Stimulated activated naive CD8-positive, alpha-beta T cell treated with anti-CD3 and anti-CD28 coated beads, Interleukin-15, Interleukin-2, amounts not matched to agents 100 ng/mL and 50 ng/mL, for 24 hours (primary cell): ENCODE measurements at regions not wholly inside any gene's neighbourhood (a gene's known extent, or its start where the extent isn't known, plus 50 kb on each side); places are given as distances from the start of the nearest gene placed in this dataset.

Experiments used
- H3K27ac Mint-ChIP-seq: one replicate; pipeline ENCODE4 v1.8.0; 2021; ENCODE audit warnings: mild to moderate bottlenecking, mixed read lengths
- H3K27me3 Mint-ChIP-seq: one replicate; pipeline ENCODE4 v1.8.0; 2021; ENCODE audit warnings: mixed read lengths
- H3K36me3 Mint-ChIP-seq: one replicate; pipeline ENCODE4 v1.8.0; 2021; ENCODE audit warnings: low read depth, mixed read lengths
- H3K4me1 Mint-ChIP-seq: one replicate; pipeline ENCODE4 v1.8.0; 2021; ENCODE audit warnings: low read depth, mixed read lengths
- H3K4me3 Mint-ChIP-seq: one replicate; pipeline ENCODE4 v1.8.0; 2021; ENCODE audit warnings: mild to moderate bottlenecking, mixed read lengths
- H3K9me3 Mint-ChIP-seq: one replicate; pipeline ENCODE4 v1.8.0; 2021; ENCODE audit warnings: mixed read lengths

GRCh38 chr3:89606151-89606550 lies 498.7 kb downstream of the EPHA3 start:
- Mint-ChIP-seq H3K36me3 (no peaks in the 10 kb centered on the region), H3K9me3 (peaks cover 16% of the 10 kb centered on the region), H3K4me3 (no peak overlapping the region), H3K27ac (no peak overlapping the region), H3K27me3 (no peaks in the 10 kb centered on the region), H3K4me1 (no peaks in the 10 kb centered on the region)

- H3K27ac Mint-ChIP-seq, result no peak overlapping the region
- no peaks in the 10 kb centered on the region for H3K36me3 Mint-ChIP-seq
- no peaks in the 10 kb centered on the region for H3K4me1 Mint-ChIP-seq
- no peaks in the 10 kb centered on the region for H3K27me3 Mint-ChIP-seq
- H3K9me3 Mint-ChIP-seq, result peaks cover 7% of the 10 kb centered on the region
- H3K4me3 Mint-ChIP-seq, result no peak overlapping the region
Observed at GRCh38 chr3:89612027-89612426, 504.6 kb downstream of the EPHA3 start.

GRCh38 chr3:89613241-89613640 lies 505.8 kb downstream of the EPHA3 start:
- H3K36me3 Mint-ChIP-seq, result no peaks in the 10 kb centered on the region
- H3K9me3 Mint-ChIP-seq, result peaks cover 7% of the 10 kb centered on the region
- H3K27ac Mint-ChIP-seq, result no peak overlapping the region
- H3K4me1 Mint-ChIP-seq, result no peaks in the 10 kb centered on the region
- H3K4me3 Mint-ChIP-seq, result no peak overlapping the region
- H3K27me3 Mint-ChIP-seq, result no peaks in the 10 kb centered on the region

- no peak overlapping the region for H3K4me3 Mint-ChIP-seq
- H3K36me3 Mint-ChIP-seq, result no peaks in the 10 kb centered on the region
- no peaks in the 10 kb centered on the region for H3K27me3 Mint-ChIP-seq
- H3K9me3 Mint-ChIP-seq, result no peaks in the 10 kb centered on the region
- no peaks in the 10 kb centered on the region for H3K4me1 Mint-ChIP-seq
- no peak overlapping the region for H3K27ac Mint-ChIP-seq
Observed at GRCh38 chr3:89617706-89618105, 510.3 kb downstream of the EPHA3 start.

GRCh38 chr3:89619263-89619662 lies 511.8 kb downstream of the EPHA3 start:
- Mint-ChIP-seq H3K9me3 (peaks cover 4% of the 10 kb centered on the region), H3K27me3 (no peaks in the 10 kb centered on the region), H3K4me3 (no peak overlapping the region), H3K36me3 (no peaks in the 10 kb centered on the region), H3K27ac (no peak overlapping the region), H3K4me1 (no peaks in the 10 kb centered on the region)

- Mint-ChIP-seq H3K27me3 (no peaks in the 10 kb centered on the region), H3K4me1 (no peaks in the 10 kb centered on the region), H3K27ac (no peak overlapping the region), H3K9me3 (peaks cover 4% of the 10 kb centered on the region), H3K4me3 (no peak overlapping the region), H3K36me3 (no peaks in the 10 kb centered on the region)
Observed at GRCh38 chr3:89622063-89622700, 514.8 kb downstream of the EPHA3 start.

- H3K27me3 Mint-ChIP-seq, result no peaks in the 10 kb centered on the region
- no peaks in the 10 kb centered on the region for H3K36me3 Mint-ChIP-seq
- H3K4me3 Mint-ChIP-seq, result no peak overlapping the region
- H3K27ac Mint-ChIP-seq, result no peak overlapping the region
- peaks cover 7% of the 10 kb centered on the region for H3K9me3 Mint-ChIP-seq
- no peaks in the 10 kb centered on the region for H3K4me1 Mint-ChIP-seq
Observed at GRCh38 chr3:89624494-89624893, 517.1 kb downstream of the EPHA3 start.

- no peaks in the 10 kb centered on the region for H3K4me1 Mint-ChIP-seq
- no peaks in the 10 kb centered on the region for H3K27me3 Mint-ChIP-seq
- peaks cover 14% of the 10 kb centered on the region for H3K9me3 Mint-ChIP-seq
- H3K36me3 Mint-ChIP-seq, result no peaks in the 10 kb centered on the region
- H3K4me3 Mint-ChIP-seq, result no peak overlapping the region
- H3K27ac Mint-ChIP-seq, result no peak overlapping the region
Observed at GRCh38 chr3:89625945-89626344, 518.5 kb downstream of the EPHA3 start.

GRCh38 chr3:89628856-89629670 lies 521.6 kb downstream of the EPHA3 start:
- Mint-ChIP-seq H3K36me3 (no peaks in the 10 kb centered on the region), H3K27me3 (no peaks in the 10 kb centered on the region), H3K9me3 (peaks cover 18% of the 10 kb centered on the region), H3K27ac (no peak overlapping the region), H3K4me3 (no peak overlapping the region), H3K4me1 (no peaks in the 10 kb centered on the region)

GRCh38 chr3:89635137-89635536 lies 527.7 kb downstream of the EPHA3 start:
- Mint-ChIP-seq H3K27me3 (no peaks in the 10 kb centered on the region), H3K9me3 (peaks cover 14% of the 10 kb centered on the region), H3K36me3 (no peaks in the 10 kb centered on the region), H3K27ac (no peak overlapping the region), H3K4me1 (no peaks in the 10 kb centered on the region), H3K4me3 (no peak overlapping the region)

- no peaks in the 10 kb centered on the region for H3K4me1 Mint-ChIP-seq
- no peak overlapping the region for H3K27ac Mint-ChIP-seq
- peaks cover 13% of the 10 kb centered on the region for H3K9me3 Mint-ChIP-seq
- H3K4me3 Mint-ChIP-seq, result no peak overlapping the region
- H3K36me3 Mint-ChIP-seq, result no peaks in the 10 kb centered on the region
- H3K27me3 Mint-ChIP-seq, result no peaks in the 10 kb centered on the region
Observed at GRCh38 chr3:89644716-89645115, 537.3 kb downstream of the EPHA3 start.

GRCh38 chr3:89649431-89649830 lies 542.0 kb downstream of the EPHA3 start:
- Mint-ChIP-seq H3K4me1 (no peaks in the 10 kb centered on the region), H3K27me3 (no peaks in the 10 kb centered on the region), H3K4me3 (no peak overlapping the region), H3K36me3 (no peaks in the 10 kb centered on the region), H3K27ac (no peak overlapping the region), H3K9me3 (peaks cover 8% of the 10 kb centered on the region)

- no peak overlapping the region for H3K27ac Mint-ChIP-seq
- H3K36me3 Mint-ChIP-seq, result no peaks in the 10 kb centered on the region
- no peak overlapping the region for H3K4me3 Mint-ChIP-seq
- H3K4me1 Mint-ChIP-seq, result no peaks in the 10 kb centered on the region
- no peaks in the 10 kb centered on the region for H3K27me3 Mint-ChIP-seq
- peaks cover 20% of the 10 kb centered on the region for H3K9me3 Mint-ChIP-seq
Observed at GRCh38 chr3:89654031-89654430, 546.6 kb downstream of the EPHA3 start.

- H3K27ac Mint-ChIP-seq, result no peak overlapping the region
- H3K27me3 Mint-ChIP-seq, result no peaks in the 10 kb centered on the region
- no peak overlapping the region for H3K4me3 Mint-ChIP-seq
- no peaks in the 10 kb centered on the region for H3K4me1 Mint-ChIP-seq
- H3K36me3 Mint-ChIP-seq, result no peaks in the 10 kb centered on the region
- peaks cover 20% of the 10 kb centered on the region for H3K9me3 Mint-ChIP-seq
Observed at GRCh38 chr3:89656388-89656787, 549.0 kb downstream of the EPHA3 start.

GRCh38 chr3:89679686-89680085 lies 572.3 kb downstream of the EPHA3 start:
- peaks cover 12% of the 10 kb centered on the region for H3K9me3 Mint-ChIP-seq
- H3K4me1 Mint-ChIP-seq, result no peaks in the 10 kb centered on the region
- no peak overlapping the region for H3K4me3 Mint-ChIP-seq
- H3K27ac Mint-ChIP-seq, result no peak overlapping the region
- H3K27me3 Mint-ChIP-seq, result no peaks in the 10 kb centered on the region
- H3K36me3 Mint-ChIP-seq, result no peaks in the 10 kb centered on the region

GRCh38 chr3:89682556-89682955 lies 575.1 kb downstream of the EPHA3 start:
- no peak overlapping the region for H3K27ac Mint-ChIP-seq
- H3K4me1 Mint-ChIP-seq, result no peaks in the 10 kb centered on the region
- H3K36me3 Mint-ChIP-seq, result no peaks in the 10 kb centered on the region
- H3K27me3 Mint-ChIP-seq, result no peaks in the 10 kb centered on the region
- peaks cover 16% of the 10 kb centered on the region for H3K9me3 Mint-ChIP-seq
- no peak overlapping the region for H3K4me3 Mint-ChIP-seq
